BJ (cell line): ENCODE measurements at regions not wholly inside any gene's neighbourhood (a gene's known extent, or its start where the extent isn't known, plus 50 kb on each side); places are given as distances from the start of the nearest gene placed in this dataset.

ENCODE experiments used
- CTCF ChIA-PET: fragments of 350-600 bp; formaldehyde crosslinking; extraction: SDS; loops from one replicate; lab custom pipeline; 2021; ENCODE audit warnings: antibody characterized with exemption, inconsistent platforms; lab: Yijun Ruan, JAX
- POLR2A ChIA-PET: fragments of 300-600 bp; sonication (Branson Sonifier 250); formaldehyde crosslinking; extraction: SDS; loops from one replicate; lab custom pipeline; 2021; ENCODE audit warnings: antibody characterized with exemption; lab: Charles Lee
- DNase-seq: peaks from one replicate; pipeline ENCODE4 v3.0.0-alpha.2; 2011; ENCODE audit warnings: low read depth
- H3K27me3 ChIP-seq: 2 replicates; pipeline ENCODE4 v1.6.0; 2011; ENCODE audit warnings: low read length; ENCODE audit not compliant: control insufficient read depth, insufficient read depth
- H3K36me3 ChIP-seq: 2 replicates; pipeline ENCODE4 v1.5.1; 2011; ENCODE audit warnings: low read length; ENCODE audit not compliant: control insufficient read depth, insufficient read depth
- H3K4me3 ChIP-seq: 2 replicates; pipeline ENCODE4 v1.5.1; 2011; ENCODE audit warnings: low read depth, mild to moderate bottlenecking, control low read depth, low read length
- TF ChIP-seq, protein P1 (sequence below): IDR thresholded peaks from 2 replicates; pipeline ENCODE4 v1.5.1; 2011; ENCODE audit warnings: low read depth, mild to moderate bottlenecking, control low read depth, inconsistent platforms, low read length, moderate library complexity; ENCODE audit not compliant: insufficient read depth

DNA sequence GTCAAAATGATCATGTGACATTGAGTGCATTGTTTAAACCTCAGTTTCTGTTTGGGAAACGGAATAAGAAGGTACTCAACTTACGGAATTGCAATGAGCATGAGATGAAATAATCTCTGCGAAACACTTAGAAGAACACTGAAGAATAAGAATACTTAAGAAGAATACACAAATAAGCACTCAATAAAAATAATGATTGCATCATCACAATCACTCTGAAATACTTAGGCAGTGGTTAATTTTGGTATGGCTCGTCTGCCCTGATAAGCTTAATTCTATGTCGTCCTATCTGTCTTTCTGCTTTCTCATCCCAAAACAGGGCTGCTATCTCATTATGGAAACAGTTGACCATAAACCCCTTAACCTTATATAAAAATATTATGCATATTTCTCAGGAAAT, 823.6 kb downstream of the DIAPH3 start:
- no peak overlapping the region for H3K4me3 ChIP-seq
- CTCF ChIA-PET, result no interaction called here
- DNase-seq, result no peak
- H3K27me3 ChIP-seq, result no peaks in the 10 kb centered on the region; the same call in 1 of the 2 replicates
- H3K36me3 ChIP-seq, result no peaks in the 10 kb centered on the region
- TF ChIP-seq, protein P1, sequence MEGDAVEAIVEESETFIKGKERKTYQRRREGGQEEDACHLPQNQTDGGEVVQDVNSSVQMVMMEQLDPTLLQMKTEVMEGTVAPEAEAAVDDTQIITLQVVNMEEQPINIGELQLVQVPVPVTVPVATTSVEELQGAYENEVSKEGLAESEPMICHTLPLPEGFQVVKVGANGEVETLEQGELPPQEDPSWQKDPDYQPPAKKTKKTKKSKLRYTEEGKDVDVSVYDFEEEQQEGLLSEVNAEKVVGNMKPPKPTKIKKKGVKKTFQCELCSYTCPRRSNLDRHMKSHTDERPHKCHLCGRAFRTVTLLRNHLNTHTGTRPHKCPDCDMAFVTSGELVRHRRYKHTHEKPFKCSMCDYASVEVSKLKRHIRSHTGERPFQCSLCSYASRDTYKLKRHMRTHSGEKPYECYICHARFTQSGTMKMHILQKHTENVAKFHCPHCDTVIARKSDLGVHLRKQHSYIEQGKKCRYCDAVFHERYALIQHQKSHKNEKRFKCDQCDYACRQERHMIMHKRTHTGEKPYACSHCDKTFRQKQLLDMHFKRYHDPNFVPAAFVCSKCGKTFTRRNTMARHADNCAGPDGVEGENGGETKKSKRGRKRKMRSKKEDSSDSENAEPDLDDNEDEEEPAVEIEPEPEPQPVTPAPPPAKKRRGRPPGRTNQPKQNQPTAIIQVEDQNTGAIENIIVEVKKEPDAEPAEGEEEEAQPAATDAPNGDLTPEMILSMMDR, result no peak
- POLR2A ChIA-PET, result no interaction called here

DNA sequence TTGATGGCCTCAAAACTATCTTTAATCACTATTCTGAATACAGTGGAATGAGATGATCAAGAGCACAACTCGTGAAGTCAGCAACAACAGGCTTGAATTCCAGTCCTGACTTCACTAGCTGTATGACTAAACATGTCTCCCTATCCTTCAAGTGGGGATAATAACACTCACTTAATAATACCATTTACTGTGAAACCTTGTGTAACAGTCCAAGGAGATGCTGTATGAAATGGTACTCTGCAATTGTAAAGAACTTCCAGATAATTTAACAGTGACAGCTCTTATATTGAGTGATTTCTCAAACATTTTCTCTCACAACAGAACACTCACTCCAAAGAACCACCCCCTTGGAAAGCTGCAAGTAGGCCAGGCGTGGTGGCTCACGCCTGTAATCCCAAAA, 823.1 kb downstream of the DIAPH3 start:
- no peak for DNase-seq
- H3K36me3 ChIP-seq, result no peaks in the 10 kb centered on the region
- H3K27me3 ChIP-seq, result no peaks in the 10 kb centered on the region; the same call in 1 of the 2 replicates
- H3K4me3 ChIP-seq, result no peak overlapping the region
- CTCF ChIA-PET, result no interaction called here
- POLR2A ChIA-PET, result no interaction called here
- TF ChIP-seq, protein P1, result no peak

DNA sequence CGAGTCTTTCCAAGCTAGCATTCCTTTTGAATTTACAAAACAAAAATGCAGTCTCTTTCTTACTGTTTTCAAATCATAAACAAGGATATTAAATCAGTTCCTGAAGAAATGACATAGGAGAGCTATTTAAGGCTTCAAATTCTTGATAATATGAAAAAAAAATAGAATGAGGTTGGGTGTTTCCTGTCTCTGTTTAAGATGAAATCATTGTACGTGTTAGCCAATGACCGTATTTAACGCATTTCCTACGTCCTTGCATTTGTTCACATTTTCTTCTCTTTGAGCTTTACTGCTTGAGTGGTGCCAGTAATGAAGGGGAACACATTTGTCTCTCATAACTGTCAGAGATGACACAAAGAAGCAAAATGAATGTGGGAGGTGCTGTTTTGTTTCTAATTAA, 821.3 kb downstream of the DIAPH3 start:
- ChIA-PET POLR2A (no interaction called here), CTCF (interaction anchor here (1.0 kb wide), 1 partner anchor 23 kb away, joined by 4 read pairs; no protein-coding TSS in a partner anchor)
- Histone ChIP-seq H3K36me3 (no peaks in the 10 kb centered on the region), H3K27me3 (no peaks in the 10 kb centered on the region; the same call in 1 of the 2 replicates), H3K4me3 (no peak overlapping the region)
- TF ChIP-seq, protein P1, result no peak
- no peak for DNase-seq

DNA sequence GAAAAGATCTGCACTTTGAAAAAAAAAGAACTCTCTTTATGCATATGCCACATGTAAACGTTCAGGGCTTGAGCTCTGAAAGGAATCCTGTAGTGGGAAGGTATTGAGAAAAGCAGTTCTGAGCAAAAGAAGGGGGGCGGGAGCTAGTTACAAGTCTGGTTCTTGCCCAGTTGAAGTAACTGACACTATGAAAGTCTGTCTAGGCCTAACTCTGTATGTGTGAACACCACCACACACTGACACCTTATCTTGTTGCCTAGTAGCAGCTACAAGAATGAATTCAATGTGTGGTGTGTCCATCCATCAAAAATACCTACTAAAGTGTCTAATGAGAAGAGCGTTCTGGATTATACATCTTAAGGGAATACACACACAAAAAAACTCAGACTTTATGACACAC, 820.6 kb downstream of the DIAPH3 start:
- TF ChIP-seq, protein P1, result no peak
- H3K4me3 ChIP-seq, result no peak overlapping the region
- ChIA-PET CTCF (no interaction called here), POLR2A (no interaction called here)
- H3K27me3 ChIP-seq, result no peaks in the 10 kb centered on the region; the same call in 1 of the 2 replicates
- no peaks in the 10 kb centered on the region for H3K36me3 ChIP-seq
- no peak for DNase-seq

DNA sequence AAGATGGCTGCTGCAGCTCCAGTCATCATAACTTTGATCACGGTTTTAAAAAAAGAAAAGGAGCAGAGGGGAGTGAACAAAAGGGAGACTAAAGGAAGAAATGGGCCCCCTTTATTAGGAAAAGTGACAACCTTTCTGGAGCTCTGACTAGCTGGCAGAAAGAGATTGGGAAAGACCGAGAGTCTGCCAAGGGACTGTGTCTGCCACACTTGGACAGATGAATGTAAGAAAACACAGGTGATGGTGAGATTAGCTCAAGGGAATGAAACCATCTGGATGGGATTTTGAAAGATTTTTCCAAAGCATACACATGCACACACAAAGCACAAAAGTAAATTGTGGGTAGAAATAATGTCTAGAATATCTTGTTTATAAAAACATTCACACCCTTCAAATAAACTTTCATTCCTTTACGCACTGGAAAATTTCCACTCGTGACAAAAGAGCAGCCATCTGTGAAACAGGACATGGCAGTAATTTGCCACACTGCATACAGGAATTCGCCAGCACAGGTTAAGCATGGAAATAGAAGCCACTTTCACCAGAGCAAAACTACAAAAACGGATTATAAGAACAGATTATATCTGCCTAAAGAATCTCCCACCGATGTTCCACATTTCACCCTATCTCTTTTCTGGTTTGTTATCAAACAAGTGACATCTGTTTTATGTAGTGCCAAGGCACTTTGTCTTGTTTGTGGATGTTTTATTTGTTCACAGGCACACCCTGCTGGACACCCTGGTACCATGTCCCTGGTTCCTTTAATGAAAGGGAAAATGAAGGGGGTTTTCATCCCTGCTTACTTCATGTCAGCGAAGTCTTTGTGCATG, 819.5 kb downstream of the DIAPH3 start:
- H3K36me3 ChIP-seq, result no peaks in the 10 kb centered on the region
- ChIA-PET POLR2A (no interaction called here), CTCF (interaction anchor here (1.3 kb wide), 1 partner anchor 12 kb away, joined by 4 read pairs; no protein-coding TSS in a partner anchor)
- TF ChIP-seq, protein P1, result no peak
- no peak overlapping the region for H3K4me3 ChIP-seq
- DNase-seq, result no peak
- H3K27me3 ChIP-seq, result no peaks in the 10 kb centered on the region; the same call in 1 of the 2 replicates
